Globus pallidus (tissue), 1 donor: ENCODE measurements at regions not wholly inside any gene's neighbourhood (a gene's known extent, or its start where the extent isn't known, plus 50 kb on each side); places are given as distances from the start of the nearest gene placed in this dataset.

ENCODE experiments used
- DNase-seq: peaks from one replicate; pipeline ENCODE4 v3.0.0-alpha.2; 2015; ENCODE audit warnings: low spot score

- no peak for DNase-seq
Observed at GRCh38 chr10:33546031-33546430, 211.6 kb upstream of the NRP1 start.

GRCh38 chr10:33542752-33543505, 208.5 kb upstream of the NRP1 start:
- no peak for DNase-seq

GRCh38 chr10:33539116-33539515, 204.6 kb upstream of the NRP1 start:
- DNase-seq, result no peak

GRCh38 chr10:33537066-33537465, 202.6 kb upstream of the NRP1 start:
- no peak for DNase-seq

GRCh38 chr10:33536508-33536907, 202.0 kb upstream of the NRP1 start:
- DNase-seq, result no peak

- DNase-seq, result no peak
Observed at GRCh38 chr10:33535866-33536265, 201.4 kb upstream of the NRP1 start.

- no peak for DNase-seq
Observed at GRCh38 chr10:33534416-33534815, 199.9 kb upstream of the NRP1 start.

GRCh38 chr10:33533612-33534011, 199.1 kb upstream of the NRP1 start:
- DNase-seq, result no peak

GRCh38 chr10:33532901-33533300, 198.4 kb upstream of the NRP1 start:
- DNase-seq, result no peak

GRCh38 chr10:33529234-33529633, 194.8 kb upstream of the NRP1 start:
- DNase-seq, result no peak

- no peak for DNase-seq
Observed at GRCh38 chr10:33524966-33525365, 190.5 kb upstream of the NRP1 start.

GRCh38 chr10:33524041-33524440, 189.6 kb upstream of the NRP1 start:
- no peak for DNase-seq

- no peak for DNase-seq
Observed at GRCh38 chr10:33523236-33523792, 188.8 kb upstream of the NRP1 start.

- DNase-seq, result no peak
Observed at GRCh38 chr10:33521904-33522303, 187.4 kb upstream of the NRP1 start.

GRCh38 chr10:33521062-33521461, 186.6 kb upstream of the NRP1 start:
- no peak for DNase-seq

GRCh38 chr10:33520223-33520622, 185.8 kb upstream of the NRP1 start:
- no peak for DNase-seq

- DNase-seq, result no peak
Observed at GRCh38 chr10:33519130-33519860, 184.8 kb upstream of the NRP1 start.

- no peak for DNase-seq
Observed at GRCh38 chr10:33510206-33510605, 175.7 kb upstream of the NRP1 start.

GRCh38 chr10:33509231-33509831, 174.9 kb upstream of the NRP1 start:
- DNase-seq, result no peak

- DNase-seq, result no peak
Observed at GRCh38 chr10:33507662-33508425, 173.4 kb upstream of the NRP1 start.

- no peak for DNase-seq
Observed at GRCh38 chr10:33506838-33507661, 172.6 kb upstream of the NRP1 start.
